Karpas-422 (cell line): ENCODE measurements at regions not wholly inside any gene's neighbourhood (a gene's known extent, or its start where the extent isn't known, plus 50 kb on each side); places are given as distances from the start of the nearest gene placed in this dataset.

ENCODE experiments used
- DNase-seq: peaks from one replicate; pipeline ENCODE4 v3.0.0-alpha.2; 2015
- H2AFZ ChIP-seq: fragments of 200-600 bp; sonication (generic); 2 replicates; pipeline ENCODE4 v1.6.1; 2014; ENCODE audit warnings: antibody characterized with exemption, low read length, mixed read lengths
- H3K27ac ChIP-seq: fragments of 200-600 bp; sonication (generic); 2 replicates; pipeline ENCODE4 v1.5.1; 2014; ENCODE audit warnings: mild to moderate bottlenecking, low read length, moderate library complexity
- H3K27me3 ChIP-seq: fragments of 200-600 bp; sonication (generic); 2 replicates; pipeline ENCODE4 v1.6.1; 2014; ENCODE audit warnings: low read length, mixed read lengths
- H3K36me3 ChIP-seq: fragments of 200-600 bp; sonication (generic); 2 replicates; pipeline ENCODE4 v1.6.1; 2014; ENCODE audit warnings: low read length, mixed read lengths; ENCODE audit not compliant: insufficient read depth
- H3K4me1 ChIP-seq: fragments of 200-600 bp; sonication (generic); 2 replicates; pipeline ENCODE4 v1.6.1; 2014; ENCODE audit warnings: mild to moderate bottlenecking, low read length, mixed read lengths
- H3K4me2 ChIP-seq: fragments of 200-600 bp; sonication (generic); 2 replicates; pipeline ENCODE4 v1.6.1; 2014; ENCODE audit warnings: low read length, low read depth, mild to moderate bottlenecking; ENCODE audit not compliant: poor library complexity, severe bottlenecking
- H3K4me3 ChIP-seq: fragments of 200-600 bp; sonication (generic); 2 replicates; pipeline ENCODE4 v1.5.1; 2014; ENCODE audit warnings: mild to moderate bottlenecking, antibody characterized with exemption, low read length, mixed read lengths
- H3K79me2 ChIP-seq: fragments of 200-600 bp; sonication (generic); 2 replicates; pipeline ENCODE4 v1.6.1; 2014; ENCODE audit warnings: mild to moderate bottlenecking, low read length, mixed read lengths
- H3K9ac ChIP-seq: fragments of 200-600 bp; sonication (generic); 2 replicates; pipeline ENCODE4 v1.6.0; 2014; ENCODE audit warnings: low read length
- H3K9me2 ChIP-seq: fragments of 200-600 bp; sonication (generic), shearing (Covaris generic); replicated peaks from 2 replicates; pipeline ENCODE4 v1.6.0; 2014; ENCODE audit warnings: mild to moderate bottlenecking, low read length, moderate library complexity; ENCODE audit not compliant: insufficient read depth
- H3K9me3 ChIP-seq: fragments of 300-700, 200-600 bp; sonication (generic); 2 replicates; pipeline ENCODE4 v1.6.1; 2014; ENCODE audit warnings: low read length, mixed read lengths
- H4K20me1 ChIP-seq: fragments of 200-600 bp; sonication (generic); 2 replicates; pipeline ENCODE4 v1.6.1; 2014; ENCODE audit warnings: mild to moderate bottlenecking, antibody characterized with exemption, low read length, low read depth; ENCODE audit not compliant: insufficient read depth

DNA sequence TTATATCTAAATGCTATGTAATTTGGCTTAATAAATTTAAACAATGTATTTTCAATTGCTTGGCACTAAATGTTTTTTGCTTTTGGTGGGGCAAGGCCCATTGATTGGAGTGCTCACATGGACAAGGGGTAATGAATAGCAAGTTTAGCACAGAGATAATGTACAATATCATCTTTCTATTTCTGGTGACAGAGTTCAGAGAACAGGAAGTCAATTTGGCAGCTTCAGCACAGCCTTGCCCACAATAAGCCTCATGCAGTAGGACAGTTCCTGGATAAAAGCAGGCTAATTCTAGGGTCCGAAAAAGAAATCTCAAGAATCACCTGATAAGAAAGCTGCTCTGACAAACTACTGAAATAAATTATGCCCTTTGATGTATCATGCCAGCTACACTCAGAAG lies 443.9 kb upstream of the FSHR start:
- no peaks in the 10 kb centered on the region for H3K4me1 ChIP-seq
- no peaks in the 10 kb centered on the region for H3K36me3 ChIP-seq
- H3K9me3 ChIP-seq: 0 out of 2 replicates have a peak, but pooled peaks cover 3% of the 10 kb centered on the region
- H3K27me3 ChIP-seq: no peaks in the 10 kb centered on the region
- H3K79me2 ChIP-seq: no peaks in the 10 kb centered on the region
- no peak overlapping the region for H2AFZ ChIP-seq
- H3K4me3 ChIP-seq: no peak overlapping the region
- DNase-seq: no peak
- no peak overlapping the region for H3K27ac ChIP-seq
- no peaks in the 10 kb centered on the region for H3K9me2 ChIP-seq
- H3K9ac ChIP-seq: no peak overlapping the region
- no peaks in the 10 kb centered on the region for H4K20me1 ChIP-seq
- H3K4me2 ChIP-seq: no peak overlapping the region

GRCh38 chr2:49585921-49586320 lies 431.6 kb upstream of the FSHR start:
- H3K79me2 ChIP-seq: no peaks in the 10 kb centered on the region
- H3K9me2 ChIP-seq: no peaks in the 10 kb centered on the region
- no peak overlapping the region for H3K4me3 ChIP-seq
- no peak overlapping the region for H3K27ac ChIP-seq
- H3K36me3 ChIP-seq: no peaks in the 10 kb centered on the region
- no peak overlapping the region for H3K9ac ChIP-seq
- no peaks in the 10 kb centered on the region for H3K9me3 ChIP-seq
- H3K4me2 ChIP-seq: no peak overlapping the region
- no peaks in the 10 kb centered on the region for H4K20me1 ChIP-seq
- no peaks in the 10 kb centered on the region for H3K4me1 ChIP-seq
- no peaks in the 10 kb centered on the region for H3K27me3 ChIP-seq
- DNase-seq: no peak
- no peak overlapping the region for H2AFZ ChIP-seq

GRCh38 chr2:49582946-49583345 lies 428.6 kb upstream of the FSHR start:
- H3K4me2 ChIP-seq: no peak overlapping the region
- no peak overlapping the region for H3K27ac ChIP-seq
- no peak for DNase-seq
- H3K9me3 ChIP-seq: no peaks in the 10 kb centered on the region
- H3K79me2 ChIP-seq: no peaks in the 10 kb centered on the region
- no peak overlapping the region for H3K9ac ChIP-seq
- no peaks in the 10 kb centered on the region for H3K9me2 ChIP-seq
- no peaks in the 10 kb centered on the region for H4K20me1 ChIP-seq
- H3K36me3 ChIP-seq: no peaks in the 10 kb centered on the region
- no peak overlapping the region for H2AFZ ChIP-seq
- H3K27me3 ChIP-seq: no peaks in the 10 kb centered on the region
- H3K4me3 ChIP-seq: no peak overlapping the region
- no peaks in the 10 kb centered on the region for H3K4me1 ChIP-seq

DNA sequence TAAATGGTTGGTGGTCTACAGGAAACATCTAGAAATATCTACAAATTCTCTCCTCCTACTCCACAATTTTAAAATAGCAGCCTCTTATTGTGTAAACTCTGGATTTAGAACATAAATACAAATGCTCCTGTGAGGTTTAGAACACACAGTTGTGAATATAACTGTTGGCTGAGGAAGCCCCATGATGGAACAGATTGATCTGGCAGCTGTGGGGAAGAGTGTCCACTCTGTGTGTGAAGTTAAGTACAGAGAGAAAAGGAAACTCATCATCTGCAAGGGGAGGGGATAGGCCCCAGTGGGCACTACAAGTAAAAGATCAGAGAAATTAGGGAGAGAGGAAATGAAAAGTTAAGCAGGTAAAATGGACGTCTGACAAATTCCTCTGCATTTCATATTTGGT lies 422.7 kb upstream of the FSHR start:
- no peaks in the 10 kb centered on the region for H3K9me2 ChIP-seq
- H3K27me3 ChIP-seq: no peaks in the 10 kb centered on the region
- H3K4me2 ChIP-seq: no peak overlapping the region
- H2AFZ ChIP-seq: no peak overlapping the region
- no peaks in the 10 kb centered on the region for H3K4me1 ChIP-seq
- H3K27ac ChIP-seq: no peak overlapping the region
- no peaks in the 10 kb centered on the region for H3K36me3 ChIP-seq
- H3K4me3 ChIP-seq: no peak overlapping the region
- DNase-seq: no peak
- H3K9me3 ChIP-seq: no peaks in the 10 kb centered on the region
- H4K20me1 ChIP-seq: no peaks in the 10 kb centered on the region
- no peaks in the 10 kb centered on the region for H3K79me2 ChIP-seq
- H3K9ac ChIP-seq: no peak overlapping the region

DNA sequence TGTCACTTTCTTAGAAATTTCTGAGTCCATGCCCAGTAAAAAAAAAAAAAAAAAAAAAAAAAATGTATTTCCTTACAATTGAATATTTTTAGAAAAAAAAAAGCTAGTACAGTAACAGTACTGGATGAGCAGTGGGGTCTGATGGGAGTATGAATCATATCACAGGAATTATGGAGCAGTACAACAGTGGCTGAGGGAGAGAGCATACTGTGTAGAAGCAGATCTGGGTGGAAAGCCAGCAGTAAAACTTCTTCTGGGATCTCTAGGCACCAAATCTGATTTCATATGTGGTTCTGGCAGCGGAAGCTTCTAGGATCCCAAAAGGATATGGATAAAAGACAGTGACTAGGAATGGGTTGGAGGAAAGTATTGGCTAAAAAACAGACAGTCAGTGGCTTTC lies 414.9 kb upstream of the FSHR start:
- Histone ChIP-seq H3K36me3 (no peaks in the 10 kb centered on the region), H3K9ac (no peak overlapping the region), H3K79me2 (no peaks in the 10 kb centered on the region), H3K27ac (no peak overlapping the region), H3K9me3 (no peaks in the 10 kb centered on the region), H3K4me3 (no peak overlapping the region), H2AFZ (no peak overlapping the region), H3K27me3 (no peaks in the 10 kb centered on the region), H3K4me1 (no peaks in the 10 kb centered on the region), H3K4me2 (no peak overlapping the region), H4K20me1 (no peaks in the 10 kb centered on the region), H3K9me2 (no peaks in the 10 kb centered on the region)
- DNase-seq: no peak

DNA sequence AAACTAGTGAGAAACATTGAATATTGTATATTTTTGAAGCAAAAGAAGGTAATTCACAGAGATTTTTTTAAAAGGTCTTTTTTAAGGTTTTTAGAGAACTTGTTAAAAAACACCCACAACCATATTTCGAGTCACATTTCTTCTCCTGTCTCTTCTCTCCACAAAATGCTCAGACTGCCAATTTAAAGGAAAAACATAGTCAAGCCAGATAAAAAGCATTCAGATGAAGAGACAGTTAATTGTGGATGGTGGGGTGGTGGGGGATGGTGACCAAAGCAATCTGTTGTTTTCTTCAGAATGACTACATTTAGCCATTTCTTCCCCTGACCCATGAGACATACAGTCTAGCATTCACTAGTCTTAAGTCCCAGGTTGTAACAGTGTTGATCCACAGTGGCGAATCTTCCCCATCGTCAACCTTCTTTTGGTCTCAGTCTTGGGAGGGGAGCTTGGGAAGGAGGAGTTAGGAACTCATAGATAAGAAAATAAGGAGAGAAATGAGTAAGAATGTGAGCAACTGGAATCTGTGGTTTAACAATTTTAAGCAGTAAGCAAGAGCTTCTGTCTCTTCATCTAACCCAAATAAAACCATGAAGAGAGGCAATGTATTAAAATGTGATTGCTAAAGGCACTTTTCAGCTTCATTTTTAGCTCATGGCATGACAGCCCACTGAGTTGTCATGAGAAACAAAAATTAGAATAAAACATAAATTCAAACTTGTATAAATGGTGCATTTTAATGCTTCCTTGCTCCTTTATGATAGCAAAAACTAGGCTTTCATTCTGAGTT lies 413.7 kb upstream of the FSHR start:
- no peak for DNase-seq
- Histone ChIP-seq H3K79me2 (no peaks in the 10 kb centered on the region), H3K27ac (no peak overlapping the region), H3K36me3 (no peaks in the 10 kb centered on the region), H3K9ac (no peak overlapping the region), H3K9me3 (no peaks in the 10 kb centered on the region), H3K4me3 (no peak overlapping the region), H3K27me3 (no peaks in the 10 kb centered on the region), H4K20me1 (no peaks in the 10 kb centered on the region), H2AFZ (no peak overlapping the region), H3K4me2 (no peak overlapping the region), H3K4me1 (no peaks in the 10 kb centered on the region), H3K9me2 (no peaks in the 10 kb centered on the region)

- no peaks in the 10 kb centered on the region for H3K79me2 ChIP-seq
- H3K4me2 ChIP-seq: no peak overlapping the region
- no peaks in the 10 kb centered on the region for H3K9me2 ChIP-seq
- no peak overlapping the region for H3K27ac ChIP-seq
- H4K20me1 ChIP-seq: no peaks in the 10 kb centered on the region
- no peak overlapping the region for H2AFZ ChIP-seq
- H3K27me3 ChIP-seq: no peaks in the 10 kb centered on the region
- H3K9ac ChIP-seq: no peak overlapping the region
- H3K36me3 ChIP-seq: no peaks in the 10 kb centered on the region
- DNase-seq: no peak
- H3K4me3 ChIP-seq: no peak overlapping the region
- H3K4me1 ChIP-seq: no peaks in the 10 kb centered on the region
- H3K9me3 ChIP-seq: no peaks in the 10 kb centered on the region
These were observed 412.7 kb upstream of the FSHR start for GRCh38 chr2:49567021-49567420.

GRCh38 chr2:49553658-49554057 lies 399.3 kb upstream of the FSHR start:
- H3K9ac ChIP-seq: no peak overlapping the region
- no peak for DNase-seq
- H3K79me2 ChIP-seq: no peaks in the 10 kb centered on the region
- H3K9me3 ChIP-seq: peaks cover 4% of the 10 kb centered on the region; the same call in 1 of the 2 replicates
- no peak overlapping the region for H3K4me3 ChIP-seq
- no peak overlapping the region for H3K4me2 ChIP-seq
- no peaks in the 10 kb centered on the region for H3K36me3 ChIP-seq
- no peak overlapping the region for H2AFZ ChIP-seq
- no peak overlapping the region for H3K27ac ChIP-seq
- no peaks in the 10 kb centered on the region for H3K27me3 ChIP-seq
- no peaks in the 10 kb centered on the region for H3K4me1 ChIP-seq
- H4K20me1 ChIP-seq: no peaks in the 10 kb centered on the region
- no peaks in the 10 kb centered on the region for H3K9me2 ChIP-seq
